HepG2 (cell line): ENCODE measurements at regions not wholly inside any gene's neighbourhood (a gene's known extent, or its start where the extent isn't known, plus 50 kb on each side); places are given as distances from the start of the nearest gene placed in this dataset.

Experiments
- ATF2 ChIP-seq: sonication (generic); formaldehyde crosslinking; IDR thresholded peaks from 2 replicates; pipeline ENCODE4 v1.4.0; 2020; ENCODE audit warnings: missing genetic modification reagents
- CHCHD3 ChIP-seq: sonication (generic); formaldehyde crosslinking; IDR thresholded peaks from 2 replicates; pipeline ENCODE4 v1.8.0; 2022; ENCODE audit warnings: mild to moderate bottlenecking, missing genetic modification reagents, moderate library complexity
- CTCF ChIP-seq: sonication (generic); formaldehyde crosslinking; IDR thresholded peaks from 2 replicates; pipeline ENCODE4 v1.5.0; 2020; ENCODE audit warnings: mild to moderate bottlenecking, missing genetic modification reagents, moderate library complexity
- HNRNPL ChIP-seq: fragments of 200-400 bp; formaldehyde crosslinking; IDR thresholded peaks from 2 replicates; pipeline ENCODE4 v1.6.1; 2017; ENCODE audit warnings: mild to moderate bottlenecking, low read depth, low read length
- REST ChIP-seq, 2 experiments: IDR thresholded peaks; 2 replicates each; pipeline ENCODE4 v1.6.1; 2011 to 2012; ENCODE audit warnings: low read length in 2 of 2, borderline replicate concordance in 1 of 2, low read depth in 1 of 2, mild to moderate bottlenecking in 1 of 2, moderate library complexity in 1 of 2
- SAP130 ChIP-seq: IDR thresholded peaks from 2 replicates; pipeline ENCODE4 v1.6.1; 2016; ENCODE audit warnings: low read depth
- SMC3 ChIP-seq: IDR thresholded peaks from 2 replicates; pipeline ENCODE4 v1.6.1; 2011; ENCODE audit warnings: low read length, improper control_type of control experiment
- ZNF407 ChIP-seq: sonication (generic); formaldehyde crosslinking; IDR thresholded peaks from one replicate; pipeline ENCODE4 v1.5.1; 2020; ENCODE audit warnings: mild to moderate bottlenecking, missing genetic modification reagents; ENCODE audit errors: not compliant biosample characterization

GRCh38 chr4:164442180-164442579, 311.8 kb upstream of the SMIM31 start:
- no peak for TF ChIP-seq REST (IDR thresholded peaks at IDR 0.05; ENCODE audit: borderline replicate concordance in 1 of 2, low read depth in 1 of 2, low read length in 2 of 2)
- no peak for TF ChIP-seq ZNF407 (CRISPR knock-in tag)
- no peak for TF ChIP-seq CHCHD3 (CRISPR knock-in tag)
- no peak for TF ChIP-seq HNRNPL
- TF ChIP-seq SMC3, result no peak
- no peak for TF ChIP-seq ATF2 (CRISPR knock-in tag)
- TF ChIP-seq CTCF, result no peak
- no peak for TF ChIP-seq SAP130
